KBM-7 (cell line): ENCODE measurements at regions not wholly inside any gene's neighbourhood (a gene's known extent, or its start where the extent isn't known, plus 50 kb on each side); places are given as distances from the start of the nearest gene placed in this dataset.
"Not testable (repeated sequence)": the region's sequence is repeated elsewhere in the genome, so short reads cannot be mapped to it uniquely, and the experiment has no call there.

Source experiments
- DNase-seq: peaks from one replicate; pipeline ENCODE4 v3.0.0-alpha.2; 2015
- in situ Hi-C: fragments of 300-500 bp; cut with MboI; formaldehyde crosslinking; loops from 2 replicates; pipeline ENCODE4 v1.14.3; 2020; ENCODE audit warnings: low sequenced_read_pairs, low pct_unique_long_range_greater_than_20kb, mixed read lengths

DNA sequence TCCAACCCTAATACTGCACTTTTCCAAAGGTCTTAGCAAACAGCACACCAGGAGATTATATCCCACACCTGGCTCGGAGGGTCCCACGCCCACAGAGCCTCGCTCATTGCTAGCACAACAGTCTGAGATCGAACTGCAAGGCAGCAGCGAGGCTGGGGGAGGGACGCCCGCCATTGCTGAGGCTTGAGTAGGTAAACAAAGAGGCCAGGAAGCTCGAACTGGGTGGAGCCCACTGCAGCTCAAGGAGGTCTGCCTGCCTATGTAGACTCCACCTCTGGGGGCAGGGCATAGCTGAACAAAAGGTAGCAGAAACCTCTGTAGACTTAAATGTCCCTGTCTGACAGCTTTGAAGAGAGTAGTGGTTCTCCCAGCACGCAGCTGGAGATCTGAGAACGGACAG is 361.0 kb upstream of the PPP2R3A start:
- in situ Hi-C loops, DNase-seq: not testable (repeated sequence)

DNA sequence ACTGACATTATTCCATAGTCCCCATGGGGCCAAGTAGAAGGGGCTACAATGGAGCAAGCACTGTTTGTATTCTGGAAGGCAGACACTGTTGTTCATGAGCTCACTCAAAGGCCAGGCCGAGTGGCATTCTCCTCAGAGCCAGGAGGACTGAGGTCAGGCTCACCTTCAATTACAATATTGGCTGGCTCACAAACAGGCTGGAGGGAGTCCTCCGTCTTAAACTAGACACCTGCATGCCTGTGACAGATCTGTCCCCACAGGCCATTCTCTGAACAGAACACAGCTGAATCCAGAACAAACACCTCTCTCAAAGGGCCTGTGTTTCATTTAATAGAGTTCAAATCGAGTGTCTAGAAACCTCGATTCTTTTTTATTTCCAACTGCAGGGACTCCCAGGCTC is 347.4 kb upstream of the PPP2R3A start:
- in situ Hi-C loops: no loop called here
- no peak for DNase-seq

DNA sequence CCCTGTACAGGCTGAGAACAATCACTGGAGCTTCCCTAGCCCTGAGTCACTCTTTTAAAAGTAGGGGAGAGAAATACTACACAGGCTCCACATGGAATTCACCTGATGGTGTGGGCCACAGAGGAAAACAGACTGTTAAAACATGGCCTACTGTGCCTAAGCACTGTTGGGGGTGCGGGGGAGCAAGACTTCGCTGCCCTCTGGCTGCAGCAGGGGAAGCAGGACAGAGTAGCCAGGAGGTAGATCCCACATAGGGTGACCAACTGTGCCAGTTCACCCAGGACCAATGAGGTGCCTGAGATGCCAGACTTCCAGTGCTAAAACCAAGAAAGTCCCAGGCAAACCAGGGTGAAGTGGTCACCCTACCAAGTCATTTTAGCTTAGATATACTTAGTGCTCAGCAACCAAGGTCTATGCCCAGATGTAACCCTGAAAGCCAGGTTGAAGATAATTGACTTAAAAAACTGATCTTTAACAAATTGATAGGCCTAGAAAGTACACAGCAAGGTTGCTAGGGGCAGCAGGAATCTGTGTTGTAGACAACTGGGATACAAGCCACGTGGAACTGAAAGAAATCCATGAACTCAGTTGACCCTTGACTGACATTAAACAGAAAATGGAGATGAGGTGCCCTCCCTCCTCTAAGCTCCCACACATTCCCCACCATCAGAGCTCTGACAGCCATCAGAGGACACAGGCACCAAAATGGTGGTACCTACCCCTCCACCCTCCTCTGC is 344.2 kb upstream of the PPP2R3A start:
- DNase-seq: no peak
- in situ Hi-C loops: no loop called here

GRCh38 chr3:135622215-135622614 is 343.3 kb upstream of the PPP2R3A start:
- in situ Hi-C loops: no loop called here
- DNase-seq: no peak

GRCh38 chr3:135622656-135623055 is 342.9 kb upstream of the PPP2R3A start:
- no peak for DNase-seq
- in situ Hi-C loops: no loop called here

GRCh38 chr3:135623558-135623957 is 342.0 kb upstream of the PPP2R3A start:
- in situ Hi-C loops: no loop called here
- no peak for DNase-seq

- DNase-seq: no peak
- in situ Hi-C loops: no loop called here
Measured at GRCh38 chr3:135627057-135627456, 338.5 kb upstream of the PPP2R3A start.

- DNase-seq: no peak
- in situ Hi-C loops: no loop called here
Measured at GRCh38 chr3:135629701-135630408, 335.7 kb upstream of the PPP2R3A start.

DNA sequence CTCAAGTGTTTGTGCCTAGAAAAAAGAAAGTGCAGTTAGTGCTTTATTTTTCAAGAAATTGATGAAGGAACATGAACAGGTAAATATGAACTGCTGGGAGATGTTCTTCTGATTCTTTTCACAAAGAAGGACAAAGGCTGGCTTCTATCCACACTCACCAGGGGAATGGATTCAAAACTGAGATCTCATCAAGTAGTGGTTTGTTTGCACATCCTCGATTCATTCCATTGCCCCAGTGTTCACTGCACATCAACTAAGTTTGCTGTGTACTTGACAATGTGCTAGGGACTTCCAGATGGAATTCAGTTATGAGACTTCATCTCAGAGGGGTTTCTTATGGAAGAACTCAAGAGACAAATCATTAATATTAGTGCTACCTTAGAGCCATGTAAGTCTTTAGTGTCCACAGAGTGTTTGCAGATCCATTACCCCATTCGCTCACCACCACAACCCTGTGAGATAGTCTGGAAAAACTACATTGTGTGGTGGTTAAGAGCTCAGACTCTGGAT is 332.9 kb upstream of the PPP2R3A start:
- no peak for DNase-seq
- in situ Hi-C loops: no loop called here

- in situ Hi-C loops: no loop called here
Measured at GRCh38 chr3:135633078-135633477, 332.4 kb upstream of the PPP2R3A start.

GRCh38 chr3:135636596-135636995 is 328.9 kb upstream of the PPP2R3A start:
- DNase-seq: no peak
- in situ Hi-C loops: no loop called here

More at GRCh38 chr3:135633078-135633477, 332.4 kb upstream of the PPP2R3A start:
- no peak for DNase-seq

GRCh38 chr3:135637013-135637412 is 328.5 kb upstream of the PPP2R3A start:
- DNase-seq: no peak
- in situ Hi-C loops: no loop called here

GRCh38 chr3:135641761-135642160 is 323.8 kb upstream of the PPP2R3A start:
- DNase-seq: no peak
- in situ Hi-C loops: no loop called here

DNA sequence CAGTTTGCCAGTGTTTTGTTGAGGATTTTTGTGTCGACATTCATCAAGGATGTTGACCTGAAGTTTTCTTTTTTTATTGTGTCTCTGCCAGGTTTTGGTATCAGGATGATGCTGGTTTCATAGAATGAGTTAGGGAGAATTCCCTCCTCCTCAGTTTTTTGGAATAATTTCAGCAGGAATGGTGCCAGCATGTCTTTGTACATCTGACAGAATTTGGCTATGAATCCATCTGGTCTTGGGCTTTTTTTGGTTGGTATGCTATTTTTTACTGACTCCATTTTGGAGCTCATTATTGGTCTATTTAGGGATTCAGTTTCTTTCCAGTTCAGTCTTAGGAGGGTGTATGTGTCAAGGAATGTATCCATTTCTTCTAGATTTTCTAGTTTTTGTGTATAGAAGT is 320.0 kb upstream of the PPP2R3A start:
- in situ Hi-C loops: no loop called here

GRCh38 chr3:135646873-135647272 is 318.7 kb upstream of the PPP2R3A start:
- in situ Hi-C loops: no loop called here
- DNase-seq: no peak

More for the DNA sequence above, 320.0 kb upstream of the PPP2R3A start:
- no peak for DNase-seq

GRCh38 chr3:135649361-135649760 is 316.2 kb upstream of the PPP2R3A start:
- no peak for DNase-seq
- in situ Hi-C loops: no loop called here

DNA sequence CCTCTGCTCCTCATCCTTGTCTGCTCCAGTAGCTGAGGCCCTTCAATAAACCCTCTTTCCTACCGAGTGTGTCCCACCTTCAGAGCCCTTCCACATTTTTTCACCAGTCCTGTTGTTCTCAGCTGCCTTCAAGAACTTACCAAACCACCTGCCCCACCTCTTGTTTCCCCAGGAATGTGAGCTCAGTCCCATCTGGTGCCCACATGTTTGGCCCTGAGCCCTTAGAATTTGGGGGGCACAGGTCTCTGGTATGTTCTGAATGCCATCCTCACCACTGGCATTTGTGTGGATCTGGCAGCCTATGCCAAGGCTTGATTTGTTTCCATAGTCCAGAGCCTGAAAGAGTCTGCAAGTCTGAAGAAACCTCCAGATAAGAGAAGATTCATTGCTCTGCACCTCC is 315.2 kb upstream of the PPP2R3A start:
- in situ Hi-C loops: no loop called here
- no peak for DNase-seq

- in situ Hi-C loops: no loop called here
- DNase-seq: no peak
Measured at GRCh38 chr3:135652388-135652787, 313.1 kb upstream of the PPP2R3A start.

GRCh38 chr3:135655328-135655727 is 310.2 kb upstream of the PPP2R3A start:
- DNase-seq: no peak
- in situ Hi-C loops: no loop called here

- DNase-seq, in situ Hi-C loops: not testable (repeated sequence)
Measured at GRCh38 chr3:135658451-135658850, 307.1 kb upstream of the PPP2R3A start.
